Body of pancreas (tissue), 4 donors: ENCODE measurements at regions not wholly inside any gene's neighbourhood (a gene's known extent, or its start where the extent isn't known, plus 50 kb on each side); places are given as distances from the start of the nearest gene placed in this dataset.

Experiments
- ATAC-seq: fragments of 150-250 bp; one replicate; pipeline ENCODE4 v1.9.1; 2016
- DNase-seq, 4 donors: peaks; one replicate each; pipeline ENCODE4 v3.0.0-alpha.2; 2019
- H3K27ac ChIP-seq, 4 donors: fragments of 200-600 bp; sonication (generic); 1 replicate in 3 of 4; 2 replicates in 1 of 4; pipeline versions ENCODE4 v1.5.1 to v1.6.1; 2016 to 2019; ENCODE audit warnings: mild to moderate bottlenecking in 1 of 4, mixed read lengths in 1 of 4, moderate library complexity in 1 of 4
- H3K27me3 ChIP-seq, 2 donors: fragments of 200-600 bp; sonication (generic); one replicate each; pipeline ENCODE4 v1.6.0; 2016; ENCODE audit warnings: mild to moderate bottlenecking in 1 of 2
- H3K36me3 ChIP-seq, 2 donors: fragments of 200-600 bp; sonication (generic); replicated peaks in 1 of 2; 2 replicates each; pipeline ENCODE4 v1.5.1; 2016; ENCODE audit warnings: low read depth in 2 of 2; ENCODE audit not compliant: insufficient read depth in 1 of 2
- H3K4me1 ChIP-seq: fragments of 200-600 bp; sonication (generic); one replicate; pipeline ENCODE4 v1.6.0; 2016
- H3K4me3 ChIP-seq, 2 donors: fragments of 200-600 bp; sonication (generic); 1 replicate in 1 of 2; 2 replicates in 1 of 2; pipeline ENCODE4 v1.5.1; 2016 to 2019
- H3K9me3 ChIP-seq, 3 donors: fragments of 200-600 bp; sonication (generic); 1 replicate in 2 of 3; 2 replicates in 1 of 3; pipeline ENCODE4 v1.5.1; 2016
- POLR2A ChIP-seq, 3 donors: fragments of 450-650 bp; IDR thresholded peaks; one replicate each; pipeline ENCODE4 v1.6.1; 2016; ENCODE audit warnings: antibody characterized with exemption in 3 of 3, mild to moderate bottlenecking in 2 of 3
- WGBS, 2 donors: methylation state at CpG; one replicate each; pipeline ENCODE4 v1.1.5; 2017; 5-methylcytosine and 5-hydroxymethylcytosine counted together
- intact Hi-C: fragments of 100-400 bp; cut with DNase I; formaldehyde crosslinking; loops from one replicate; pipeline ENCODE4 v1.15.1; 2023
- TF ChIP-seq, protein P1 (sequence below), 7 experiments: fragments of 450-650 bp in 4 of 7; fragments of 200-600 bp in 3 of 7; sonication (generic) in 3 of 7; IDR thresholded peaks; one replicate each; pipeline ENCODE4 v1.5.1; 2016 to 2019; ENCODE audit warnings: antibody characterized with exemption in 7 of 7

DNA sequence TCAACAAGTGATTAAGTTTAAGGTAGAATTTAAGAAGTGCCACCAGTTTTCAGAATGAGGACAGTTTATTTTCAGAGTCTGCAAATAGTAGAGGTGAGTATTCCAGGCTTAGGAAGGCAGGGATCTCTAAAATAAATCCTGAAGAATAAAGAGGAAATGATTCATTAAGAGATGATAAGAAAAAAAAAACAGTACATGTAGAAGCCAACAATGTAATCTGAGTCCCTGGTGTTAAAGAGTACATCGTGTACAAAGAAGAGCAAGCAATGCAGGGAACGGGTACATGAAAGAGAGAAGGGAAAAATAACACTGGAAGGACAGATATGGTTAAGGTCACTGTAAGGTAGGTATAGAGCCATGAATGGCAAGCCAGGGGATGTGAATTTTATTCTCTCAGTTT, 95.2 kb upstream of the FOXG1 start:
- H3K27me3 ChIP-seq = no peaks in the 10 kb centered on the region
- H3K4me3 ChIP-seq = no peak overlapping the region
- TF ChIP-seq, protein P1, sequence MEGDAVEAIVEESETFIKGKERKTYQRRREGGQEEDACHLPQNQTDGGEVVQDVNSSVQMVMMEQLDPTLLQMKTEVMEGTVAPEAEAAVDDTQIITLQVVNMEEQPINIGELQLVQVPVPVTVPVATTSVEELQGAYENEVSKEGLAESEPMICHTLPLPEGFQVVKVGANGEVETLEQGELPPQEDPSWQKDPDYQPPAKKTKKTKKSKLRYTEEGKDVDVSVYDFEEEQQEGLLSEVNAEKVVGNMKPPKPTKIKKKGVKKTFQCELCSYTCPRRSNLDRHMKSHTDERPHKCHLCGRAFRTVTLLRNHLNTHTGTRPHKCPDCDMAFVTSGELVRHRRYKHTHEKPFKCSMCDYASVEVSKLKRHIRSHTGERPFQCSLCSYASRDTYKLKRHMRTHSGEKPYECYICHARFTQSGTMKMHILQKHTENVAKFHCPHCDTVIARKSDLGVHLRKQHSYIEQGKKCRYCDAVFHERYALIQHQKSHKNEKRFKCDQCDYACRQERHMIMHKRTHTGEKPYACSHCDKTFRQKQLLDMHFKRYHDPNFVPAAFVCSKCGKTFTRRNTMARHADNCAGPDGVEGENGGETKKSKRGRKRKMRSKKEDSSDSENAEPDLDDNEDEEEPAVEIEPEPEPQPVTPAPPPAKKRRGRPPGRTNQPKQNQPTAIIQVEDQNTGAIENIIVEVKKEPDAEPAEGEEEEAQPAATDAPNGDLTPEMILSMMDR (IDR thresholded peaks at IDR 0.05) = no peak
- no peak for TF ChIP-seq POLR2A (IDR thresholded peaks at IDR 0.05)
- ATAC-seq (no peak), DNase-seq (no peak)
- no peak overlapping the region for H3K27ac ChIP-seq
- no peaks in the 10 kb centered on the region for H3K36me3 ChIP-seq
- H3K4me1 ChIP-seq = no peaks in the 10 kb centered on the region
- H3K9me3 ChIP-seq = no peaks in the 10 kb centered on the region
- WGBS, 2 donors = 24 to 26% methylated on average over 2 of the region's 2 CpGs
- intact Hi-C loops = no loop called here

DNA sequence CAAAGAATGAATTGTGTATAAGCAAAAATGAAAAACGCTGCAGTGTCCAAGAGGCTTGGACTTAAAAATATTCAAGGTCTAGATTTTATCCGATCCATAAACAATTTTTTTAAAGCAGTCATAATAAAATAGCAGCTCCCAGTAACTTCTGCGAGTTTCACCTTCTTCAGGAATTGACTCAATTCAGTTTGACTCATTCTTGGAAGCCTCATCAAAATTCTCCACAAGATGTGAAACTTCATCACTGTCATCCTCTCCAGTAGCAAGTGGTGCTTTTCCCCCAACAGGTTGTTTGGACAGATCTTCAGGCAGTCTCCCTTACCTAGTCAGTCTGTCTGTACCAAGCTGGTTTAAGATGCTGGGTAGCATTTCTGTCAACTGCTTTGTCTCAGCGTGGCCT, 93.5 kb upstream of the FOXG1 start:
- intact Hi-C loops = no loop called here
- no peak for DNase-seq

DNA sequence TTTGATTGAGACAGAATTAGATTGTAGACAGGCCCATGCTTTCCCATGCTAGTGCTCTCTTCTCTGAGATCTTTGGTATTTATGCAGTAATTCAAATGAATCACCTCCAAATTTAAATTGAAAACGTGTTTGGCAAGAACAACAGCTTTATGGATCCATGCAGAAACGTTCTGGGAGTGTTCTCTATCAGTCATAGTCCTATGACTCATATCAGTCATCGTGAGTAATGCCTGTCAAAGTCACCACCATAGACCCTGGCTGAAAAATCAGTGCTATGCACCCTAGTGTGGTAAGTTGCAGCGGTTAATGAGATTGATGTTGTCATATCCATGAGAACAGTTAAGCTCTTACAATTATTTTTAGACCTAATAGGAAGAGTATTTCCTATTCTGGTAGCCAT, 90.1 kb upstream of the FOXG1 start:
- ATAC-seq = no peak
- no peak overlapping the region for H3K27ac ChIP-seq
- H3K9me3 ChIP-seq = no peaks in the 10 kb centered on the region
- H3K4me3 ChIP-seq = no peak overlapping the region
- no peaks in the 10 kb centered on the region for H3K36me3 ChIP-seq
- intact Hi-C loops = no loop called here
- DNase-seq = no peak
- TF ChIP-seq, protein P1 (IDR thresholded peaks at IDR 0.05) = no peak
- TF ChIP-seq POLR2A (IDR thresholded peaks at IDR 0.05) = no peak
- no peaks in the 10 kb centered on the region for H3K4me1 ChIP-seq
- no peaks in the 10 kb centered on the region for H3K27me3 ChIP-seq
- WGBS, 2 donors = 28 to 41% methylated on average over 4 of the region's 4 CpGs

More for the DNA sequence above, 93.5 kb upstream of the FOXG1 start:
- WGBS, 2 donors = 66 to 74% methylated on average over 4 of the region's 4 CpGs
- ATAC-seq = no peak
- Histone ChIP-seq H3K36me3 (no peaks in the 10 kb centered on the region), H3K4me3 (no peak overlapping the region), H3K9me3 (no peaks in the 10 kb centered on the region), H3K27ac (no peak overlapping the region), H3K4me1 (no peaks in the 10 kb centered on the region), H3K27me3 (no peaks in the 10 kb centered on the region)
- no peak for TF ChIP-seq POLR2A (IDR thresholded peaks at IDR 0.05)
- TF ChIP-seq, protein P1 (IDR thresholded peaks at IDR 0.05) = no peak

DNA sequence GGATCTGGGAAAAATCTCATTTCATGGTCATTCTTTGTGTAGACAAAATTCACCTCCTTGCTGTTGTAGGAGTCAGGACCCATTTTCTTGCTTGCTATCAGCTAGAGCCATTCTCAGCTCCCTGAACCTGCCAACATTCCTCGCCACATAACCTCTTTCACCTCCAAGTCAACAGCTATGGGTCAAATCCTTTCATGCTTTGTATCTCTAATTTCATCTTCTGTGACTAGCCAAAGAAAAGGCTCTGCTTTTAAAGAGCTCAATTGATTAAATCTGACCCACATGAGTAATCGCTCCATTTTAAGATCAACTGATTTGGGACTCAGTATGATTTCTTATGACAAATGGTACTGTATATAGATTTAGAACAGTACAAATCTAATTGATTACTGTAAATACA, 89.2 kb upstream of the FOXG1 start:
- no peaks in the 10 kb centered on the region for H3K9me3 ChIP-seq
- no peak for TF ChIP-seq POLR2A (IDR thresholded peaks at IDR 0.05)
- TF ChIP-seq, protein P1 (IDR thresholded peaks at IDR 0.05) = no peak

DNA sequence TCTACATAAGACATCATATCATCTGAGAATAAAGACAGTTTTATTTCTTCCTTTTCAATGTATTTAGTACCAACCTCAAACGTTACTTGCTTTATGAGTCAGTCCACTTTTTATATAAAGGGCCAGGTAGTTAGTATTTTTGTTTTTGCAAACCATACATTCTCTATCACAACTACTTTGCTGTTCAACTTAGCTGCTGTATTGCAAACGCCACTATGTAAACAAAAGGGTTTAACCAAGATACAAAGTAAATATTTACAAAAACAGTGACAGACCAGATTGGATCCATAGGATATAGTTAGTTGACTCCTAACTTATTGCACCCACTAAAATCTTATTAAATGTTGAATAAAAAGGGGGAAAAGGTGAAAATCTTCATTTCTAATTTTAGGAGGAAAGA, 87.7 kb upstream of the FOXG1 start:
- Histone ChIP-seq H3K36me3 (no peaks in the 10 kb centered on the region), H3K4me3 (no peak overlapping the region), H3K27ac (no peak overlapping the region), H3K4me1 (no peaks in the 10 kb centered on the region), H3K9me3 (no peaks in the 10 kb centered on the region), H3K27me3 (no peaks in the 10 kb centered on the region)
- ATAC-seq = no peak
- WGBS, 2 donors = 18 to 28% methylated on average over 2 of the region's 2 CpGs
- TF ChIP-seq, protein P1 (IDR thresholded peaks at IDR 0.05) = no peak
- TF ChIP-seq POLR2A (IDR thresholded peaks at IDR 0.05) = no peak
- DNase-seq = no peak
- intact Hi-C loops = no loop called here

More for the DNA sequence above, 89.2 kb upstream of the FOXG1 start:
- Histone ChIP-seq H3K4me1 (no peaks in the 10 kb centered on the region), H3K27me3 (no peaks in the 10 kb centered on the region), H3K27ac (no peak overlapping the region), H3K4me3 (no peak overlapping the region), H3K36me3 (no peaks in the 10 kb centered on the region)
- 79 to 90% methylated on average over 2 of the region's 2 CpGs for WGBS, 2 donors
- intact Hi-C loops = no loop called here
- no peak for ATAC-seq
- no peak for DNase-seq
